Adrenal gland (tissue), 9 donors: ENCODE measurements at regions not wholly inside any gene's neighbourhood (a gene's known extent, or its start where the extent isn't known, plus 50 kb on each side); places are given as distances from the start of the nearest gene placed in this dataset.

Experiments
- DNase-seq, 7 donors: peaks; one replicate each; pipeline ENCODE4 v3.0.0-alpha.2; 2019 to 2020
- H3K27ac ChIP-seq, 5 donors: fragments of 200-600 bp; sonication (generic) in 4 of 5; 1 replicate in 3 of 5; 2 replicates in 2 of 5; pipeline versions ENCODE4 v1.5.1 to v1.8.0; 2016 to 2020; ENCODE audit warnings: mild to moderate bottlenecking in 1 of 5
- H3K27me3 ChIP-seq: fragments of 200-600 bp; 2 replicates; pipeline ENCODE4 v1.8.0; 2021
- H3K36me3 ChIP-seq, 2 donors: fragments of 200-600 bp; replicated peaks in 1 of 2; 1 replicate in 1 of 2; 2 replicates in 1 of 2; pipeline versions ENCODE4 v1.5.1 to v1.8.0; 2018 to 2022
- H3K4me1 ChIP-seq, 2 donors: fragments of 200-600 bp; replicated peaks in 1 of 2; 1 replicate in 1 of 2; 2 replicates in 1 of 2; pipeline versions ENCODE4 v1.5.1 to v1.8.0; 2018 to 2021
- H3K4me3 ChIP-seq, 4 donors: fragments of 200-600 bp; sonication (generic) in 3 of 4; one replicate each; pipeline ENCODE4 v1.5.1; 2016 to 2018
- H3K9me3 ChIP-seq, 3 donors: fragments of 200-600 bp; sonication (generic) in 1 of 3; replicated peaks in 1 of 3; 1 replicate in 2 of 3; 2 replicates in 1 of 3; pipeline versions ENCODE4 v1.5.1 to v1.8.0; 2016 to 2021
- CTCF ChIP-seq, 6 experiments: fragments of 450-650 bp in 4 of 6; fragments of 200-600 bp in 2 of 6; sonication (generic) in 1 of 6; IDR thresholded peaks; 1 replicate in 5 of 6; 2 replicates in 1 of 6; pipeline versions ENCODE4 v1.5.1 to v1.8.0; 2016 to 2021; ENCODE audit warnings: antibody characterized with exemption in 6 of 6, mild to moderate bottlenecking in 2 of 6, moderate library complexity in 1 of 6
- POLR2A ChIP-seq, 2 donors: fragments of 450-650 bp; IDR thresholded peaks; one replicate each; pipeline ENCODE4 v1.6.1; 2017; ENCODE audit warnings: antibody characterized with exemption in 2 of 2, mild to moderate bottlenecking in 2 of 2, moderate library complexity in 1 of 2
- WGBS, 4 donors: extraction: QIAGEN DNeasy Blood & Tissue Kit in 2 of 4; methylation state at CpG; one replicate each; pipeline versions ENCODE4 v1.1.5 to v1.1.7; 2013 to 2017; 5-methylcytosine and 5-hydroxymethylcytosine counted together
- intact Hi-C, 2 donors: fragments of 100-400 bp; cut with DNase I; formaldehyde crosslinking; loops; one replicate each; pipeline versions ENCODE4 v1.14.1 to v1.15.0; 2022 to 2023
- donor health status: healthy with polysubstance abuse.
- donor health status: Bipolar disorder and iron deficiency.
- donor health status: DM: yes; HTN: yes; CAD: no.
- donor health status: DM: no; HTN: no; CAD: no.
- donor health status: DM: no; HTN: no; CAD: no.

- Histone ChIP-seq H3K27ac (no peak overlapping the region), H3K9me3 (no peaks in the 10 kb centered on the region), H3K4me3 (no peak overlapping the region), H3K36me3 (no peaks in the 10 kb centered on the region), H3K4me1 (no peaks in the 10 kb centered on the region), H3K27me3 (no peaks in the 10 kb centered on the region)
- TF ChIP-seq CTCF (IDR thresholded peaks at IDR 0.05) = no peak
- no peak for TF ChIP-seq POLR2A (IDR thresholded peaks at IDR 0.05)
- 70 to 92% (median 78%) methylated on average over 3 of the region's 3 CpGs for WGBS, 4 donors
- intact Hi-C loops = no loop called here
- DNase-seq = no peak
Measured at GRCh38 chr11:11095831-11096723, 238.2 kb upstream of the ZBED5 start.

- H3K27ac ChIP-seq = no peak overlapping the region
- no peaks in the 10 kb centered on the region for H3K27me3 ChIP-seq
- DNase-seq = no peak
- H3K36me3 ChIP-seq = no peaks in the 10 kb centered on the region
- WGBS, 4 donors = 68 to 88% (median 80%) methylated on average over 1 of the region's 1 CpG
- H3K4me1 ChIP-seq = no peaks in the 10 kb centered on the region
- no peak overlapping the region for H3K4me3 ChIP-seq
- TF ChIP-seq POLR2A (IDR thresholded peaks at IDR 0.05) (no peak), CTCF (IDR thresholded peaks at IDR 0.05) (no peak)
- intact Hi-C loops = no loop called here
- no peaks in the 10 kb centered on the region for H3K9me3 ChIP-seq
Measured at GRCh38 chr11:11090495-11090894, 232.6 kb upstream of the ZBED5 start.

- H3K4me1 ChIP-seq = no peaks in the 10 kb centered on the region
- WGBS, 4 donors = 85 to 88% (median 85%) methylated on average over 4 of the region's 4 CpGs
Measured at GRCh38 chr11:11089805-11090204, 232.0 kb upstream of the ZBED5 start.

GRCh38 chr11:11086979-11087378, 229.1 kb upstream of the ZBED5 start:
- Histone ChIP-seq H3K27ac (no peak overlapping the region), H3K4me3 (no peak overlapping the region), H3K36me3 (no peaks in the 10 kb centered on the region), H3K9me3 (no peaks in the 10 kb centered on the region), H3K27me3 (no peaks in the 10 kb centered on the region), H3K4me1 (no peaks in the 10 kb centered on the region)
- no peak for DNase-seq
- no peak for TF ChIP-seq POLR2A (IDR thresholded peaks at IDR 0.05)
- no peak for TF ChIP-seq CTCF (IDR thresholded peaks at IDR 0.05)
- WGBS, 4 donors = 82 to 95% (median 89%) methylated on average over 2 of the region's 2 CpGs
- intact Hi-C loops = no loop called here

More at GRCh38 chr11:11089805-11090204, 232.0 kb upstream of the ZBED5 start:
- intact Hi-C loops = no loop called here
- no peak for DNase-seq
- no peak overlapping the region for H3K27ac ChIP-seq
- H3K4me3 ChIP-seq = no peak overlapping the region
- TF ChIP-seq POLR2A (IDR thresholded peaks at IDR 0.05) (no peak), CTCF (IDR thresholded peaks at IDR 0.05) (no peak)
- H3K36me3 ChIP-seq = no peaks in the 10 kb centered on the region
- H3K27me3 ChIP-seq = no peaks in the 10 kb centered on the region
- no peaks in the 10 kb centered on the region for H3K9me3 ChIP-seq
